Myocyte (in vitro differentiated cells): ENCODE measurements at regions not wholly inside any gene's neighbourhood (a gene's known extent, or its start where the extent isn't known, plus 50 kb on each side); places are given as distances from the start of the nearest gene placed in this dataset.

ENCODE experiments used
- DNase-seq: peaks from one replicate; pipeline ENCODE4 v3.0.0-alpha.2; 2012; ENCODE audit warnings: low read depth

DNA sequence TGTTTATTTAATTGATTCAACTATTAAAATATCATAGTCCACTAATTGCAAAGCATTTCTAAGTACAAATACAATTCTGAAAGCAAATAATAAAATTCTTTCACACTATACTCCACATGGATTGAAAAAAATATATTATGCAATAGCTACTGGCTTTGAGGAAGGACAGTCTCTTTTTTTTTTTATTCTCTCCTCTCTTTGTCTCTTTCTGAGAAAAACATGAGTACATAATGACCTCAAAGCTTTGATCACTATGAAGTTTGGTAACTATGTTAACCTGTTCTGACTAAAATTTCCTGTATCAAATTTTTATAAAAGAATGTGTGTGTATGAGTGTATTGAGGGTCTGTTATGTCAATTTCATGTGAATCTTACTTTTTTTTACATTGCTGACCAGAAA, 96.2 kb downstream of the RGS2 start:
- DNase-seq: no peak

GRCh38 chr1:192906334-192906733, 97.5 kb downstream of the RGS2 start:
- DNase-seq: no peak

DNA sequence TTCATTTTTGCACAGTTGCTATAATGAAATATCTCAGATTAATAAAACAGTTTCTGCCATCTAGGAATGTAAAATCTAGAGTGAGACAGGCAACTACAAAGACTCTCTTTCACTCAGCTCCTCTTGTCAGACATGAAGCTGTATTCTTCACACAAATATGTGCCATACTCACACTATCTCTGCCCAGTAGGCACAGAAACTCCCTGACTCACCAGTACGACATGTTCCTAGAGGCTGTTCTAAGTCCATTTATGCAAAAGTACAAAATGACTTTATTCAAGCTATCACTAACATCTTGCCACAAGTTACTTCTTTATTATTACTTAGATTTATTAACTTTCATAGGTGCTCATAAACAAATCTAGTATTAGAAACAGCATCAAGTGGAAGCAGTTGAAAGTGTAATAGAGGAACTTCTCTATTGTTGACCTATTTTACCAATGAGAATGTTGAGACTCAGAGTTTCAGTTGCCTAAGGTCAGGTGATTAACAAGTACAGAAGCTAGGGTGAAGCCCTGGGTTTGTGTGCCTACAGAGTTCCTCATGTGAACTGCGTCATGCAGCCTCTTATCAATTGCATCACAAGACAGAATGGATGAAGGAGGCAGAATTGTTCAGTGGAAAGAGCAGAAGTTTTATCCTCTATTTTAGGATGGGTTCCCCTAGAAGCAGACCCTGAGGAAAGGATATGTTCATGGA, 98.9 kb downstream of the RGS2 start:
- peak; percentile 42 for DNase-seq

DNA sequence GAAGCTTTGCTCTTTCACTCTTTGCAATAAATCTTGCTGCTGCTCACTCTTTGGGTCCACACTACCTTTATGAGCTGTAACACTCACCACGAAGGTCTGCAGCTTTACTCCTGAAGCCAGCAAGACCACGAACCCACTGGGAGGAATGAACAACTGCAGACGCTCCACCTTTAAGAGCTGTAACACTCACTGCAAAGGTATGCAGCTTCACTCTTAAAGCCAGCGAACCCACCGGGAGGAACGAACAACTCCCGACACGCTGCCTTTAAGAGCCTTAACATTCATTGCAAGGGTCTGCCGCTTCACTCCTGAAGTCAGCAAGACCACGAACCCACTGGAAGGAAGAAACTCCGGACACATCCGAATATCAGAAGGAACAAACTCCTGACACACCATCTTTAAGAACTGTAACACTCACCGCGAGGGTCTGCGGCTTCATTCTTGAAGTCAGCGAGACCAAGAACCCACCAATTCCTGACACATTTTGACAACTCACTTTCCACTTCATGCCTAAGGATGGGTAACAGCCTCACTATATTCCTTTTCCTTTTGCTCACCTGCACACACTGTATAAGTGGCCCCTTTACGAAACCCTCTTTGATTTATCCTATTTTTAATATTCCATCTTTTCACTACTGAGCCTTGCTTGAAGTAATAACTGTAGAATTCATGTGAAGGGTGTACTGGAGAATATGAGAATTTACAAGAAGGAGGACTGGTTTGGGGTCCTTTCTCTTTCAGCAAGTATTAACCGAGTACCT, 103.2 kb downstream of the RGS2 start:
- peak; percentile 37 for DNase-seq

GRCh38 chr1:192913683-192914082, 104.8 kb downstream of the RGS2 start:
- no peak for DNase-seq

DNA sequence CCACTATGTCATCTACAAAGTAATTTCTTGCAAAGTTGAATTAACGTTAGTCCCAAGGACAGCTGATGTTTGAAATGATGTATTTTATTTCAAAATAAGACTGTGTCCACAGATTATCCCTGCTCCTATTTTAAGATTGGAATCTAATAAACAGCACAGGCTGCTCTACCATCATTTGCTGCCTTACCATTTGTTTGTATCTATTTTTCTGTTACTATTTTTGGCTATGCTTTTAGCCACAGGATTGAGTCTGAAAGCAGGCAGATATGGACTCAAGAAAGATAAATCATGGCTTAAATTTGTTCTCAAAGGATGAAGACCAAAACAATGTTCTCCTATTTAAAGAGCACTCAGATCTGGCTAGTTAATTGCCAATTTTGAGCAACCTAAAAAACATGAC, 105.3 kb downstream of the RGS2 start:
- no peak for DNase-seq

- no peak for DNase-seq
Measured at GRCh38 chr1:192914696-192915095, 105.9 kb downstream of the RGS2 start.

DNA sequence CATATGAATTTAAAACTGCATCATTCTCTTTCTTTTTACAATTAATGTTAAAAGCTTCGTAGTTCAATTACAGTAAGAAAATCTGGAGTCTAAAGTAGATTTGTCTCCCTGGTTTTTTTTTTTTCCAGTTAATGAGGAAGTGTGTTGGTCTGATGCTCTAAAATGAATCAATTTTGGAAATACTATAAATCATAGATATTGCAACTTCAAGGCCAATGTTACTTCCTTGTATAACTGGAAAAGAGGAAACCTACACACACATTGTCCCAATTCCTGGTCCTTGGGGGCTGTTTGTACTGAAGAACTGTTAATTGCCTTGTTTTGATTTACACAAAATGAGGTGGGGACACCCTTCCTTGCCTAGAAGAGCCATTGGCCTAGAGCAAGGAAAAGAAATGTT, 107.2 kb downstream of the RGS2 start:
- DNase-seq: no peak

GRCh38 chr1:192918259-192918658, 109.4 kb downstream of the RGS2 start:
- DNase-seq: no peak

- DNase-seq: no peak
Measured at GRCh38 chr1:192920412-192920811, 111.6 kb downstream of the RGS2 start.

- DNase-seq: no peak
Measured at GRCh38 chr1:192925609-192926008, 116.8 kb downstream of the RGS2 start.

GRCh38 chr1:192926736-192927135, 117.9 kb downstream of the RGS2 start:
- no peak for DNase-seq

GRCh38 chr1:192927496-192927895, 118.7 kb downstream of the RGS2 start:
- no peak for DNase-seq

GRCh38 chr1:192929597-192929996, 120.8 kb downstream of the RGS2 start:
- DNase-seq: peak; percentile 52

DNA sequence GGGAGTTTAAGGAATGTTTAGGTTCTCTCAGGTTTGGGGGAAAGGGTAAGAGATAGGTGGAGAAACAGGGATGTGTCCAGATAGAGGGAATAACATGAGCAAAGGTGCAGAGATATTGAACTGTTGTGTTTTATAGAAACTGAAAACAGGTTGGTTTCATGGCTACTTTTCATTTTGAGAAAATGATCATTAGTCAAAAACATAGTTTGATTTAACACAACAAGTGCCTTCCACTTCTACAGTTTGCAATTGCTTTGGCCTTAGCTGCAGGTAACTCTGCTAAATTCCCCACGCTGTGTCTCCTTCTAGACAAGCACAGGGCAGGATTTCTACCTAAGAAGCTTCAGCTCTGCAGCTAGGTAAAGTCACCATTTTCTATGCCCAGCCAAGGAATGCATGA, 124.9 kb downstream of the RGS2 start:
- no peak for DNase-seq

DNA sequence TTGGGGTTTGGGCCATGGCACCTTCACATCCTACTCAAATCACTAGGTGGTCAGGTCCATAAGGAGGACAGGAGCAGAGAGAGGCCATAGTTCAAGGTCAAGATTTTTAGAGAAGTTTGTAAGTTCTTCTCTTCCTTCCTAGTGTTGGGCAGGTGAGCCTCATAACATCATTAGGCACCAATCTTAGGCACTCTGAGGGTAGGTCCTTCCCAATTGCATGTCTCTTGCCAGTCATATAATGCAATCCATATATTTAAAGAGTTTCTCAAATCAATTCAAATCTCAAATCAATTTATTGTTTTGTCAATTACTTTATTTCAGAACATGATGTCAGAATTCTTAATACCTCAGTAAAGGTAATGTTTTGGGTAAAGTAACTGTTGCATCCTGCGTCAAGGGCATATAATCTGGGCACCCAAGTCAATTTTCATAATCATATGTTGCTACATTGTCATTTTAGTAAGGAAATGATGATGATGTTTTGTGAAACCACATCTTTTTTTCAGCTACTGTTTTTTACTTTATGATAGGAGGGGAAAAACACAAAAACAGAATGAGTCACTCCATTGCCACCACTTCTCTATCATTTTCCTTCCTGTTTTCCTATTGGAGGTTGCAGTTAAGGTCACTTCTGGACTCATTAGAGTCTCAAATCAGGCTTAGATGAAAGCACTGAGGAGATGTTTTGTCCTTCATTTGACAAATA, 122.7 kb downstream of the UCHL5 start:
- DNase-seq: no peak

- DNase-seq: no peak
Measured at GRCh38 chr1:192937128-192937527, 122.0 kb downstream of the UCHL5 start.

DNA sequence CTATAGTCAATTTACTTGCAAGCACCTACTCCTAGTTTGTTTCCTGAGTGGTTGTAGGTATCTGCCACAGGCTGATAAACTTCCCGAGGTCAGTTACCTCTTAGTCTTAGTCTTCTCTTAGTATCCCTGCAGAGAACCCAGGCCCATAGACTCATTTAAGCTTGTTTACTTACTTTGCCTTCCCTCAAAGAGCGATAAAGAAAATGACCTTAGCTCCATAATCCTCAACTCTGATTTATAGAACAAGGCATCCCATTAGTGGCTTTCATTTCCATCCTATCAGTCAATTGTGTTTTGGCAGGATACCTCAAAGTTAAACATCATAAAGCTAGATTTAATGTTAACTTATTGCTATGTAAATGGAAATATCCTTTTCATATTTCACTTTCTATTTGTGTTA, 119.7 kb downstream of the UCHL5 start:
- no peak for DNase-seq

DNA sequence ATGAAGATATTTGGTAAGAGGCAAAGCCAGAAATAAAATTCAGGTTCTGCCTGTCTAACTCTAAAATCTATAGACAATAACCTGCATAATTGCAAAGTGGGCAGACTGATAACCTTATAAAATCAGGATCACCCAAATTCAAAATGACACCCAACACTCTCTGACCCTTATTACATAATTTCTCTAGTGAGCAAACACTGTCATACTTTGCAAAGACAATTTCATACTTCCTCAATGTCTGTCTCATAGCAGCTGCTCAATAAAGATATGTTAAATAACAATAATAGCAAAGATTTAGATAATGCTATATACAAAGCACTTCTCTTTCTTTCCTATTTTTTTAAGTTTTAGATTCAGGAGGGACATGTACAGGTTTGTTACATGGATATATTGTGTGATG, 118.5 kb downstream of the UCHL5 start:
- no peak for DNase-seq

DNA sequence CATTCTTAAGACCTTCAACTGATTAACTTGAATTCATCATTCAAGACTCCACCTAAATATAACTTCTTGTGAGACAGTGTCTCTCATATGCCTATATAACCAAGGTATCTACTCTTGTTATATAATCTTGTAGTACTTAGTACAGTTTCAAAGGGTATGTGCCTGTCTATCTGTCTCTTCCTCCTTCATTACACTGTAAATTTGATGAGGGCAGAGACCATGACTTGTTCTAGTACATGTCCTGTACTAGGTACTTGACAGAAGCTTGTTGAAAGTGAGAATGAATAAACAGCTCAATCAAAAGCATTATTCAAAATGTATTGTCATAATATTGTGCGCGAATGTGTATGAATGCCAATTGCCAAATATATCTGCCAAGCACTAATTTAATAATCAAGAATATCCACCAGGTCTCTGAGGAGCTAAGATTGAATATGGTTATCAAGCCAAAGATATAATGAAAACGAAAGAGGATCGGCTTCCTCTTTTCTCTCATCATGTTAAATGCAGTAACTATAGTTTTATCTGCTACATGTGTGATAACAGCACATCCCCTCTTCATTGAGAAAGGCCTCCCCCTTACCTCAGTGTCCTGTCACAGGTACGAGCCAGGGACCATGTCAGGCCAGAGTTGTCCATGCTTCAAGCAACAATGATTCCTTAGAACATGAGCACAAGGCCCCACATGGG, 117.3 kb downstream of the UCHL5 start:
- no peak for DNase-seq

GRCh38 chr1:192943108-192943507, 116.1 kb downstream of the UCHL5 start:
- no peak for DNase-seq

DNA sequence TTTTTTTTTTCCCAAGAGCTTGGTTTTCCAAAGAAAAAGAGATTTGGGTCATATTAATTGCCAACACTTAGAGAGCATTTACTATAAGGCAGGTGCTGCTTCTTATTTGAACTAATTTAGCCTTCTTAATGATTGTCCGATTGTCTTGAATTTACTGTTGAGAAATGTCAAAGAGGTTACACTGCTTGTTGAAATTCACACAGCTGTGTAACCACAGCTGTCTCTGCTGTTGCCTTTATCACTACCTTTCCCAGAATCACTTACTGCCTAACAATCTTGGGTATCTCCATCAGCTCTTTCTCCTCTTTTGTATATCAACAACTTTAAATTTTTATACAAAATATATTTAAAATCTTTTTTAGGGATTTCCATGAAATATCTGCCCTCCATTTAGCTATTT, 115.6 kb downstream of the UCHL5 start:
- no peak for DNase-seq
